ENCODE measurements at regions not wholly inside any gene's neighbourhood (a gene's known extent, or its start where the extent isn't known, plus 50 kb on each side); places are given as distances from the start of the nearest gene placed in this dataset.
A peak's percentile ranks its signal among the peaks of the same experiment; 100 is the strongest.
"Not testable (repeated sequence)": the region's sequence is repeated elsewhere in the genome, so short reads cannot be mapped to it uniquely, and the experiment has no call there.

DNA sequence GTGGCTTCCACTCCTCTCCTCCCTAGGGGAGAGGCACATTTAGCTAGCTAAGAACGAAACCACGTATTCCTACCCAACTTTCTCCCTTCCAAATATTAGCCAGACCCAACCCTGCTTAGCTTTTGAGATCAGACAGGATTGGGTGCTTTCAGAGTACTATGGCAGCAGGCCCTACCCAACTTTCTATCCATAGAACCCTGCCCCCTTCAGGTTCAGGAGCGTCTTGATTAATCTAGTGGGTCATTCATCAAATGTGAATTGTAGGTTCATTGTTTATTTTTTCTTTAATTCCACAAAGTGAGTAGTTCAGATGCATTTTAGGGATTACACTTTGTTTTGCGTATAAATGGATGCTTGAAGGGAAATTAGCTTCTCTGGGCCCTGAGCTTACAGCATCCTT, 188.3 kb downstream of the MIB1 start:
- DNase-seq (ENCODE audit: low read depth in 4 of 4, low spot score in 3 of 4) = no peak

DNA sequence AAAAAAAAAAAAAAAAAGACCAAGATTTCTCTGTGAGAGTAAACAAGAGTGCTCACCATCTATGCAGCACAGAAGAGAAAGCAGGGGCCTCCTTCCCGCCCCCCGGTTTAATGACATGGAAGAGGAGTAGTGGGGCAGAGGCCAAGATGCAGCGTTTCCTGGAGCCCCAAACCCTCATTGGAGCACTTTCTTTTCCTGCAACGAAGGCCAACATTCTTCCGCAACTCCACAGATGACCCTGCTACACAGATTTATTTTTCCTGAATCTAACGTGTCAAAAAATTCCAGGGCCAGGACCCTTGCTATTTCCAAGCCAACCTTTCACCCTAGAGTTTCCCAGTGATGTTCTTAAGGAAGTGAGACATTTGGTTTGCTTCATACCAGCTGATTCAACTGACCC, 189.6 kb downstream of the MIB1 start:
- peak in 3 of 4 donors; percentile 14 to 38 (median 18) for DNase-seq (ENCODE audit: low read depth in 4 of 4, low spot score in 3 of 4)

DNA sequence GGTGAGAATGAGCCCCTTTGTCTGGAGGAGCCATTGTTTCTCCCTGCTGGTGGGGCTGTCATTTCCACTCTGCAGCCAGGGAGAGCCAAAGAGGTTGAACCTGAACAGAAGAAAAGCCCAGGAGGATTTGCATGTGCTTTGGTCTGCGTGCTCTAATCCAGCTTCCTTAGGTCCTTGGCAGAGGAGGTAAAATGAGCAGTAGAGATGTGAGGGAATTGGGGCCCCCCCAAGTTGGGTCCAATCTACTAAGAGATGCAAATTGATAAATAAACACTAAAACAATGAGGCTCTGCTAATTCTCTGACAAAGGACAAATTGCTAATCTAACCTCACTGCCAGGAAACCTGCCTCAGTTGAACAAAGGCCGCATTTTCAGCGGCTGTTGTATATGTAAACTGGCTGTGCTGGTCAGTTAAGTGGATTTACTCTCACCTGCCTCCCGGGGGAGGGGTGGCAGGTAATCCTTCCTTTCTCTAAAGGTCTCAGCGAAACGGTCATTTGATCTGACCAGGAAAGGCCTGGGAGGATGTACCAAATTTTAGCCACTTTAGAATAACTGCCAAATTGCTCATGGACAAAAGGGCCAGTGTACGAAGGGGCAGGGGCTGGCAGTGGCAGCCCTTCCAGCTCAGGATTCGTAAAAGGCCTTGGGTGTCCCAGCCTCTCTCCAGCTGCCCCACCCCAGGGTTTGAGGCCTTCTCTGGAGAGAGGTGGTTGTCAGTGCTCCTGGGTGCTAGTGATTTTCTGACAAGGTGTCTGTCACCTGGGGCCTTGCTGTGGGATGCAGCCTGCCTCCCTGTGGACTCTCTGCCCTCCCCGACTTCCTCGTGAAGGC, 193.6 kb downstream of the MIB1 start:
- no peak for DNase-seq (ENCODE audit: low read depth in 4 of 4, low spot score in 3 of 4)

DNA sequence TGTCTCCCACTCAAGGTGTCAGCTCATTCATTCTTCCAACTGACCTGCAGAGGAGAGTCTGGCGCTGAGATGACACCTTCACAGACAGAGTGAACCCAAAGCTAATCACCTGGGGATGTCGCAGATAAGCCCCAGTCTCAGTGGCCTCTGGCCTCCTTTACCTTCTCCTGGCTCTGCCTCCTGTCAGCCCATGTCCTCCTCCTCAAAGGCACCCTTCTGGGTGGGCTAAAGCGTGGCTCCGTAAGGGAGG, 194.1 kb downstream of the MIB1 start:
- no peak for DNase-seq (ENCODE audit: low read depth in 4 of 4, low spot score in 3 of 4)

DNA sequence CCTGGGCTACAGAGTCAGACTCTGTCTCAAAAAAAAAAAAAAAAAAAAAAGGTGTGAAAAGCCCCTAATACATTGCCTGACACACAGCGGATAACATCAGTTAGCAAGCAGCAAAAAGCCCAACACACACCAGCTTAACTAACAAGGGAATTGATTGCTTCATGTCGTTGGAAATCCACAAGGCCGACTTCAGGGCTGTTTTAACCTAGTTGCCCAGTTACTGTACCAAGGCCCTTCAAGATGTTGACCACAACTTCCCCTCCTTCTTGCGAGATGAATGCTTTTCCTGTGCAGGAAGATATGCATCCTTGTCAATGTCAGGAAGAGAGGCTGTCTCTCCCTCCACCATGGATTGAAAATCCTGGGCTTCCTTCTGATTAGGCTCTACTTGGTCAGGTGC, 202.9 kb downstream of the MIB1 start:
- no peak for DNase-seq (ENCODE audit: low read depth in 4 of 4, low spot score in 3 of 4)

DNA sequence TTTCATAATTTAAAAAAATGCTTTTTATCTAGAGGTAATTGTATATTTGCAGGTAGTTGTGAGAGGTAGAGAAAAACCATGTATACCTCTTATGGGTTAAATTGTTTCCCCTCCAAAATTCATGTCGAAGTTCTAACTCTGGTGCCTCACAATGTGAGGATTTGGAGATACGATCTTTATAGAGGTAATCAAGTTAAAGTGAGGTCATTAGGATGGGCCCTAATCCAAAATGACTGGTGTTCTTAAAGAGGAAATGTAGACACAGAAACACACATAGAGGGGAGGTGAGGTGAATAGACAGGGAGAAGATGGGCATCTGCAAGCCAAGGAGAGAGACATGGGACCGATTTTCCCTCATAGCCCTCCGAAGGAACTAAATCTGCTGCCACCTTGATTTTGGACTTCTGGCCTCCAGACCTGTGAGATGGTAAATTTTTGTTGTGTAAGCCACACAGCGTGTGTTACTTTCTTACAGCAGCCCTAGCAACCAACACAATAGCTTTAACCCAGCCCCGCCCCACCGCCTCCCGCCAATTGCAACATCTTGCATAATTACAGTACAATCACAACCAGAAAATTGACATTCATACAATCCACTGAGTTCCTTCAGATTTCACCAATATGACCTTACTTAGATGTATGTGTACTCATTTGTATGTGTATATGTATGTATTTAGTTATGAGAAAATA, 208.9 kb downstream of the MIB1 start:
- no peak for DNase-seq (ENCODE audit: low read depth in 4 of 4, low spot score in 3 of 4)

DNA sequence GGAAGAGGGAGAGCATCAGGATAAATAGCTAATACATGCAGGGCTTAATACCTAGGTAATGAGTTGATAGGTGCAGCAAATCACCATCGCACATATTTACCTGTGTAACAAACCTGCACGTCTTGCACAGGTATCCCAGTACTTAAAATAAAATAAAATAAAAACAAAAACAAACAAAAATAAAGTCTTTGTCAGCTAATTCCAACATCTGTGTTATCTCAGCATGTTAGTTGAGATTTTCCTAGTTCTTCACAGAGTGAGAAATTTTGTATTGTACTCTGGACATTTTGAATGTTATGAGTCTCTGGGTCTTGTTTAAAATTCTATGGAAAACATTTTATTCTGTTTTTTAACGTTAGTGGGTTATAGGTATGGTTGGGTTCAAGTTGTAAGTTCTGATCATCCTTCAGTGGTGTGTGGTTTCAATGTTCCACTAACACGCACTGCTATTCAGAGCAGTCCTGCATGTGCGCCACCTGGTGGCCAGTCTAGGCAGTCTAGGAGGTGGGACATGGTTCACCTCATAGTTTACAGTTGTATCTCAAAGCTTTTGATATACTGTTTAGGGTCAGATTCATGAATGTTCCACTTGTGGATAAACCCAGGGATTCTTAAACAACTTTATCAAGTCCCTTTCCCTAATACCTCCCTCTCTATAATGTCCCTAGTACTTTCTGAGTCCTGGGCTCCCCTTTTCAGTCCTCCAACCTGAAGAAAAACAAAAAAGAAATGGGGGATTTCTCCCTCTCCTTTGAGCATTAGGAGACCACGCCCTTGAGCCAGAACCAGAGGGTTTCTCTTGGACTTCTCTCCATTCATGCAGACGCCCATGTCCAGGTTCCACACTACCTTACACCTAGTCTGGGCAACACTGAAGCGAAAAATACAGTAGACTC, 213.4 kb upstream of the GATA6 start:
- peak in 3 of 4 donors; percentile 46 to 54 (median 49) for DNase-seq (ENCODE audit: low read depth in 4 of 4, low spot score in 3 of 4)

DNA sequence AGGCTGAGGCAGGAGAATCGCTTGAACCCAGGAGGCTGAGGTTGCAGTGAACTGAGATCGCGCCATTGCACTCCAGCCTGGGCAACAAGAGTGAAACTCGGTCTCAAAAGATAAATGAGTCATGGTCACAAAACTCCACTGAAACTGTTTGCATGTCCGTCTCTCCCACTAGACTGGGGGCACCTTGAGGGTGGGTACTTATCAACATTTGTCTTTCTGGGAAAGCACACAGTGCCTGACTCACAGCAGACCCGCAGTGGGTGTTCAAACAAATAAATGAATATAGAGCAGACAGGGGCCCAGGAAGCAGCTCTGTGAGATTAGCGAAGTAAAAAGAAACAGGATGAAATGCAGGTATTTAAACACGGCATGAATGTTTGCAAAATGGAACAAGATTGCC, 211.1 kb upstream of the GATA6 start:
- DNase-seq (ENCODE audit: low read depth in 4 of 4, low spot score in 3 of 4) = no peak

DNA sequence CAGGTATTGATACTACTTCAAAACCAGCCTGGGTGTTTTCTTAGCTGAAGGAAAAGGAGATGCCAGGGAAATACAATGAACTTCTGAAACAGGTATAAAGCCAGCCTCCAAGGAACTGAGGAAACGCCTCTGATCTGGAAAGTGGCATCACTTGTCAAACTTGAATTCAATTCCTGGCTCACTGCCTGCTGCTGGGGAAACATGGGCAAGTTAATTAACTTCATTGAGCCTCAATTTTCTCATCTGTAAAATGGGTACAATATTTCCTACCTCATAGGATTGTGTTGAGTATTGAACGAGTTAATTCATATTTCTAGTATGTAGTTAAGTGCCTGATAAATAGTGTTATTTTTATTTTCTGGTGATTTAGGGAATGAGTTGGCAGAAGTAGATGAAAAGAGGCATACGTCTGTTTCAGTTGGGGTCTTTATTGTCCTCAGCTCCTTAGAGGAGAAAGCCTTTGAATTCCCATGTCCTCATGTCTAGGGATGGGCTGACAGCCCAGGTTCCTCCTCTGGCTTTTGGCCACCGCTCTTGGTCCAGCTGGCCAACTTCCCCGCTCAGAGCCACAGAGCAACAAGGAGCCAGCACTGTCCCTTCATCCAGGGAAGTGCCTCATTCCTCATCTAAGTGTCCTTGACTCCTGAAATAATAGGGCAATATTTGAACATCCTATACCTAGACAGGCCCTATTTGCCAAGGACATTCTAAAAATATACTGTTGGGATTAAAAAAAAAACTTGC, 210.5 kb upstream of the GATA6 start:
- DNase-seq (ENCODE audit: low read depth in 4 of 4, low spot score in 3 of 4) = no peak

GRCh38 chr18:21960189-21960588, 209.2 kb upstream of the GATA6 start:
- DNase-seq (ENCODE audit: low read depth in 4 of 4, low spot score in 3 of 4) = no peak

DNA sequence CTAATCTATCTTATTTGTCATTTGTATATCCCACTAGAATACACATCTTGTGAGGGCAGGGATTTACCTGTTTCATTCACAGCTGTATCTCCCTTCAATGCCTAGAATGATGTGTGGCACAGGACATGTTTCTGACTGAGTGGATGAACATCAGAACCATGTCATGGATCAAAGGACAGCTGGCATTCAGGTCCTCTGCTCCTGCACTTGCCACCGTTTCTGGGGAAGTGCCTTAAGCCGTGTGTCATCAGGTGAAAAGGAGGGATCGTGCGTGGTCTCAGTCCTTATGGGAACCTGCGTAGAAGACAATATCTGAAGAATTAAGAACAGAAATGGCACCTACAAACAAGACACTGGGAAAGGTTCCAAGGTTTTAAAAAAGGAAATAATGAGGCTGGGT, 206.1 kb upstream of the GATA6 start:
- DNase-seq (ENCODE audit: low read depth in 4 of 4, low spot score in 3 of 4) = no peak

GRCh38 chr18:21968338-21968737, 201.1 kb upstream of the GATA6 start:
- no peak for DNase-seq (ENCODE audit: low read depth in 4 of 4, low spot score in 3 of 4)

- DNase-seq (ENCODE audit: low read depth in 4 of 4, low spot score in 3 of 4) = no peak
Observed at GRCh38 chr18:21972281-21972680, 197.1 kb upstream of the GATA6 start.

DNA sequence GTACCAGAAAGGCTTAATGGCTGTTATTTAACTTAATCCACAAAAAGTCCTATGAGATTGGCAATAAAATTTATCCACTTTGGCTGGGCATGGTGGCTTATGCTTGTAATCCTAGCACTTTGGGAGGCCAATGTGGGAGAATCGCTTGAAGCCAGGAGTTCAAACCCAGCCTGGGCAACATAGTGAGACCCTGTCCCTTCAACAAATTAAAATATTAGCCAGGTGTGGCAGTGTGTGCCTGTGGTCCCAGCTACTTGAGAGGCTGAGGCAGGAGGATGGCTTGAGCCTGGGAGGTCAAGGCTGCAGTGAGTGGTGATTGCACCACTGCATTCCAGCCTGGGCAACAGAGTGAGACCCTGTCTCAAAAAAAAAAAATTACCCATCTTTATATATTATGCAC, 193.4 kb upstream of the GATA6 start:
- not testable (repeated sequence) for DNase-seq (ENCODE audit: low read depth in 4 of 4, low spot score in 3 of 4)

DNA sequence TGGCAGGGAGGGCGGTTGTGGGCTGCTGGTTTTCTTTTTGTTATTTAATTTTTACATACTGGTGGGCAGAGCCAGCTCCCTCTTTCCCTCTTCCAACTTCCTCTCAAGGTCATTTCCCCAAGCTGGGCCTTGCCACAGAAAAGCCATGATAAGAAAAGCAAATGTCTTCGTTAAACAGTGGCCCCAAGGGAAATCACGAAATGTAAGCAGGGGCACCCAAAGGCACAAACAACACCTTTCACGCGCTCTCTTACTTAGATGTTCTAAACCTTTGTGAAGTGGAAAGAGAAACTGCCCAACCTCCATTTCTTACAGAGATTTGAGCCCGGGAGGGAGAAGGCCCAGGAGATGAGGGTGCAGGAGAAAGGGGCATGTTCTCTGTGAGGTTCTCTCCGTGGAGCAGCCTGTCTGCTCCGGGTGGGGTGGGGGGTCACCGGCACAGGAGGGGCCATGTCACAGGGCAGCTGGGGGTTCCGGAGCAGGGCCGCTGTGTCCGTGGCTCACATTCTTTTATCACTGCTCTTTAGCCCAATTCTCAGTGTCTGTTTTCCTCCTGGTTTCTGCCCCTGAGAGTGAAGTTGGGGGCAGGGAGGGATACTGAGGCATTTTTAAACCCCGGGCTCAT, 190.7 kb upstream of the GATA6 start:
- no peak for DNase-seq (ENCODE audit: low read depth in 4 of 4, low spot score in 3 of 4)

DNA sequence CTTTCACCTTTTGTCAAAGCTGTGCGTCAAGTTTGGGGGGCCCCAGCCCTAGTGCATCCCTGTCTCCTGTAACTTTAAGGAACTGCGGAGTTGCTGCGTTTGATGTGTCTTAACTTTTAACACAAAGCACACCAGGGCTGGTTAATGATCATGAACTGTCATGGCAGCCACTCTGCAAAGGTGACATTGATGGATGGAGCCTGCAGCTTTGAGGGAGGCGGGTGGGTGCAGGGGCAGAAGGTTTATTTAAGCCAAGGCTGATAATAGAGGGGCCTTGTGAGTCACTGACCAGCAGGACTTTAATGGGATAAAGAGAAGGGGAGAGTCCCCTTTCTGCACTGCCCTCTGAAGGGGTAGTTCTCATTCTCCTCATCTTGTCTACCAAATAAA, 190.2 kb upstream of the GATA6 start:
- no peak for DNase-seq (ENCODE audit: low read depth in 4 of 4, low spot score in 3 of 4)

DNA sequence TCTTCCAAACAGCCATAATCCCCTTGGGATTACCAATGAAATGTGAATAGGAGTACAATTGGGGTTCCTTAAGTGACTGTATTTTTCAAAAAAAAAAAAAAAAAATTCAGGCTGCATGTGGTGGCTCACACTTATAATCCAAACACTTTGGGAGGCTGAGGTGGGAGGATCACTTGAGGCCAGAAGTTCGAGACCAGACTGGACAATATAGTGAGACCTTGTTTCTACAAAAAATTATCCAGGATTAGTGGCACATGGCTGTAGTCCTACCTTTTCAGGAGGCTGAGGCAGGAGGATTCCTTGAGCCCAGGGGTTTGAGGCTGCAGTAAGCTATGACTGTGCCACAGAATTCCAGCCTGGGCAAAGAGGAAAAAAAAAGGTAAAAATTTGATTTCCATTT, 189.6 kb upstream of the GATA6 start:
- no peak for DNase-seq (ENCODE audit: low read depth in 4 of 4, low spot score in 3 of 4)

GRCh38 chr18:21980744-21981143, 188.6 kb upstream of the GATA6 start:
- no peak for DNase-seq (ENCODE audit: low read depth in 4 of 4, low spot score in 3 of 4)

DNA sequence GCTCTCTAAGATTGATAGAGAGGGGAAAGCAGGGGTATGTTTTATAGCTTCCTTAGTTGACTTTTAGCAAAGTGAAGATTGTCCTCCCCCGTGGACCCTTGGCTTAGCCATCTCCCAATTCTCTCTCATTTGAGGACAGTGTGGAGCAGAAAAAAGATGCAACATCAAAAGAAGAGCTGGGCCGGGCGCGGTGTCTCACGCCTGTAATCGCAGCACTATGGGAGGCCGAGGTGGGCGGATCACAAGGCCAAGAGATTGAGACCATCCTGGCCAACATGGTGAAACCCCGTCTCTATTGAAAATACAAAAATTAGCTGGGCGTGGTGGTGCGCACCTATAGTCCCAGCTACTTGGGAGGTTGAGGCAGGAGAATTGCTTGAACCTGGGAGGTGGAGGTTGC, 187.9 kb upstream of the GATA6 start:
- not testable (repeated sequence) for DNase-seq (ENCODE audit: low read depth in 4 of 4, low spot score in 3 of 4)

GRCh38 chr18:21991081-21991534, 178.3 kb upstream of the GATA6 start:
- DNase-seq (ENCODE audit: low read depth in 4 of 4, low spot score in 3 of 4) = no peak
